Retinal pigment epithelial cell (primary cell): ENCODE measurements at regions not wholly inside any gene's neighbourhood (a gene's known extent, or its start where the extent isn't known, plus 50 kb on each side); places are given as distances from the start of the nearest gene placed in this dataset.

Experiments
- DNase-seq: peaks from one replicate; pipeline ENCODE4 v3.0.0-alpha.2; 2010; ENCODE audit warnings: low read depth
- H3K4me3 ChIP-seq: 2 replicates; pipeline ENCODE4 v1.5.1; 2011; ENCODE audit warnings: mild to moderate bottlenecking, low read length, control low read depth, moderate library complexity
- CTCF ChIP-seq: conservative IDR thresholded peaks from 2 replicates; pipeline ENCODE4 v1.5.1; 2011; ENCODE audit warnings: low read depth, low read length, control low read depth, inconsistent platforms

GRCh38 chr6:15079288-15079817, 166.5 kb upstream of the JARID2 start:
- no peak for TF ChIP-seq CTCF
- no peak overlapping the region for H3K4me3 ChIP-seq
- DNase-seq: no peak

GRCh38 chr6:15080895-15081294, 165.0 kb upstream of the JARID2 start:
- no peak overlapping the region for H3K4me3 ChIP-seq
- no peak for DNase-seq
- no peak for TF ChIP-seq CTCF

GRCh38 chr6:15081447-15081846, 164.4 kb upstream of the JARID2 start:
- DNase-seq: no peak
- TF ChIP-seq CTCF: no peak

GRCh38 chr6:15082708-15083107, 163.2 kb upstream of the JARID2 start:
- TF ChIP-seq CTCF: no peak
- H3K4me3 ChIP-seq: no peak overlapping the region
- no peak for DNase-seq

More at GRCh38 chr6:15081447-15081846, 164.4 kb upstream of the JARID2 start:
- no peak overlapping the region for H3K4me3 ChIP-seq

DNA sequence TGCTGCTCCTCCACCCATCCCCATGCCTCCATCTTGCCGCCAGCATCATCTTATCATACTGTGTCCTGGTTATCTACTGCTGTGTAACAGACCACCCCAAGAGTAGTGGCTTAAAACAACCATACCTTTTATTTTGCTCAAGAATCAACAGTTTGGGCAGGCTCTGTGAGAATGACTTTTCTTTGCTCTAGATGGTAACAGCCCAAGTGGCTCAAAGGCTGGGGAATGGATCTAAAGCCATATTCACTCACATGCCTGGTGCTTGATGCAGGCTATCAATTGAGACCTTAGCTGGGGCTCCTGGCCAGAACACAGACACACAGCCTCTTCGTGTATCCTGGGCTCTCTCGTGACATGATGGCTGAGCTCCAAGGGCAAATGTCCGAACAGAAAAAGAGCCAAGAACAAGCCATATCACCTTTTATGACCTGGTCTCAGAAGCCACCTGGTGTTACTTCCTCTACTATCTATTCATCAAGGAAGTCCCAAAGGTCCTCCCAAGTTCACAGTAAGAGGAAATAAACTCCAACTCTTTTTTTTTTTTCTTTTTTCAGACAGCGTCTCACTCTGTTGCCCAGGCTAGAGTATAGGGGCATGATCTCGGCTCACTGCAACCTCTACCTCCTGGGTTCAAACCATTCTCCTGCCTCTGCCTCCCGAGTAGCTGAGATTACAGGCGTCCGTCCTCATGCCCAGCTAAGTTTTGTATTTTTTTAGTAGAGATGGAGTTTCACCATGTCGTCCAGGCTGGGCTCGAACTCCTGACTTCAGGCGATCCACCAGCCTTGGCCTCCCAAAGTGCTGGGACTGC, 159.3 kb upstream of the JARID2 start:
- TF ChIP-seq CTCF: no peak
- no peak for DNase-seq
- H3K4me3 ChIP-seq: no peak overlapping the region

- no peak for DNase-seq
- H3K4me3 ChIP-seq: no peak overlapping the region
- TF ChIP-seq CTCF: no peak
Observed at GRCh38 chr6:15087186-15087589, 158.7 kb upstream of the JARID2 start.
